ENCODE measurements at regions not wholly inside any gene's neighbourhood (a gene's known extent, or its start where the extent isn't known, plus 50 kb on each side); places are given as distances from the start of the nearest gene placed in this dataset.

GRCh38 chr5:3182133-3182876 is 413.3 kb upstream of the IRX1 start:
- no peak for FAIRE-seq
- TF ChIP-seq, protein P1, sequence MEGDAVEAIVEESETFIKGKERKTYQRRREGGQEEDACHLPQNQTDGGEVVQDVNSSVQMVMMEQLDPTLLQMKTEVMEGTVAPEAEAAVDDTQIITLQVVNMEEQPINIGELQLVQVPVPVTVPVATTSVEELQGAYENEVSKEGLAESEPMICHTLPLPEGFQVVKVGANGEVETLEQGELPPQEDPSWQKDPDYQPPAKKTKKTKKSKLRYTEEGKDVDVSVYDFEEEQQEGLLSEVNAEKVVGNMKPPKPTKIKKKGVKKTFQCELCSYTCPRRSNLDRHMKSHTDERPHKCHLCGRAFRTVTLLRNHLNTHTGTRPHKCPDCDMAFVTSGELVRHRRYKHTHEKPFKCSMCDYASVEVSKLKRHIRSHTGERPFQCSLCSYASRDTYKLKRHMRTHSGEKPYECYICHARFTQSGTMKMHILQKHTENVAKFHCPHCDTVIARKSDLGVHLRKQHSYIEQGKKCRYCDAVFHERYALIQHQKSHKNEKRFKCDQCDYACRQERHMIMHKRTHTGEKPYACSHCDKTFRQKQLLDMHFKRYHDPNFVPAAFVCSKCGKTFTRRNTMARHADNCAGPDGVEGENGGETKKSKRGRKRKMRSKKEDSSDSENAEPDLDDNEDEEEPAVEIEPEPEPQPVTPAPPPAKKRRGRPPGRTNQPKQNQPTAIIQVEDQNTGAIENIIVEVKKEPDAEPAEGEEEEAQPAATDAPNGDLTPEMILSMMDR (IDR thresholded peaks at IDR 0.05; ENCODE audit: insufficient read depth, low read length, severe bottlenecking), result no peak
- no peaks in the 10 kb centered on the region for H3K27me3 ChIP-seq (ENCODE audit: control insufficient read depth, insufficient read depth, low read length)
- no peak for DNase-seq (ENCODE audit: low read depth)
- H3K4me3 ChIP-seq (ENCODE audit: low read depth, low read length), result no peak overlapping the region
- no peaks in the 10 kb centered on the region for H3K36me3 ChIP-seq (ENCODE audit: control insufficient read depth, insufficient read depth, low read length)

DNA sequence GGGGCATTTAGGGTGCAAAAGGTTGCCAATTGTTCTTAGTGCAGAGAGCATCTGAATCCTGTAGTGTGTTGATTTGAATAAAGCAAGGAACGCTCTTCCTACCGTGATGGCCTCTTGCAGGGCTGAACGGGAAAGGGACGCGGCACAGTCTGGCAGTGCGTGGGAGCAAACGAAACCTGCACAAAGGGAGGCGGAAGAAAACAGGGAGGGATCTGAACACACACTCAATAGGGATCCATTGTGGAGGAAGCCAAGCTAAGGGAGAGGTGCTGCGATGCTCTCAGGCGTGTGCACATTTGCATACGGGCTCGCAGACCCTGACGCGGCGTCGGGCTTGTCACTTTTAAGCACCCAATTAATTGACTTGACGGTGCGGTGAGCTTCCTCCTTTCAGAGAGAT is 414.0 kb upstream of the IRX1 start:
- no peak overlapping the region for H3K4me3 ChIP-seq (ENCODE audit: low read depth, low read length)
- DNase-seq (ENCODE audit: low read depth) (no peak), FAIRE-seq (no peak)
- TF ChIP-seq, protein P1 (IDR thresholded peaks at IDR 0.05; ENCODE audit: insufficient read depth, low read length, severe bottlenecking), result no peak
- no peaks in the 10 kb centered on the region for H3K27me3 ChIP-seq (ENCODE audit: control insufficient read depth, insufficient read depth, low read length)
- H3K36me3 ChIP-seq (ENCODE audit: control insufficient read depth, insufficient read depth, low read length), result no peaks in the 10 kb centered on the region

DNA sequence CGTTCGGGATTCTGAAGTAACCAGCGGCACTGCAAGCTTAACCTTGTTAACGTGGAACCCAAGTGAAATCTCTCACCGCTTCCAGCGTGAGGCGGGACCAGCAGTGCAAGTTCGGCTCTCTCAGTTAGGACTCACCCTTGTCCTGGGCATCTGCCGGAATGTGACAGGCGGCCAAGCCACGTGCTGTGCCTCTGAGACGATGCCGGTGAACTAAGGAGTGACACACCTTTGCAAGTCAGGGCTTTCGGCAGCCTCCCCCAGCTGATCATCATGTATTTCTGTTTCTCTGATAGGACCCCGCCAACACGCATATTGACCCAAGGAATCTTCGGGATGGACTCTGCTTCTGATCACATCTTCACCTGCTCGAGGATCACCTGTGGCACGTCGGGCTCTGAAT is 415.0 kb upstream of the IRX1 start:
- DNase-seq (ENCODE audit: low read depth) (no peak), FAIRE-seq (no peak)
- H3K36me3 ChIP-seq (ENCODE audit: control insufficient read depth, insufficient read depth, low read length), result no peaks in the 10 kb centered on the region
- TF ChIP-seq, protein P1 (IDR thresholded peaks at IDR 0.05; ENCODE audit: insufficient read depth, low read length, severe bottlenecking), result no peak
- no peak overlapping the region for H3K4me3 ChIP-seq (ENCODE audit: low read depth, low read length)
- H3K27me3 ChIP-seq (ENCODE audit: control insufficient read depth, insufficient read depth, low read length), result no peaks in the 10 kb centered on the region

- Histone ChIP-seq H3K36me3 (ENCODE audit: control insufficient read depth, insufficient read depth, low read length) (no peaks in the 10 kb centered on the region), H3K27me3 (ENCODE audit: control insufficient read depth, insufficient read depth, low read length) (no peaks in the 10 kb centered on the region), H3K4me3 (ENCODE audit: low read depth, low read length) (no peak overlapping the region)
- FAIRE-seq (no peak), DNase-seq (ENCODE audit: low read depth) (no peak)
- TF ChIP-seq, protein P1 (IDR thresholded peaks at IDR 0.05; ENCODE audit: insufficient read depth, low read length, severe bottlenecking), result no peak
Measured at GRCh38 chr5:3179220-3179619, 416.4 kb upstream of the IRX1 start.

DNA sequence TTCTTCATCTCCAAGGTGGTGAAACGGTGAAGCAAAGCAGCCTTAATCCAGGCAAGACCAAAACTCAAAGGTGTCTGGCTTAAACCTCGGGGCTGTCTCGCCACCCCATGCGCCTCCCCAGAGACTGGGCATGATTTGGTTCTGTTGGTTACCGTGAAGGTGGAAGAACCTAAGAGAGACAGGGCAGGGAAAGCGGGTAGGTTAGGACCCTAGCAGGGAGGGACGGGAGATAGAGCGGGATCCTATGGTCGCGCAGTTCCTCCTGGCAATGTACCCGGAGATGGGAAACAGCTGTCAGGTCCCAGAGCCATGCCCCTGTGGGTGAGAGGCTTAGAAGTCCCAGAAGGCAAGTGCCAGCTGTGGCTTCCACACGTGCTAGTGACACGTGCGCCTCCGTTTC is 418.3 kb upstream of the IRX1 start:
- Histone ChIP-seq H3K36me3 (ENCODE audit: control insufficient read depth, insufficient read depth, low read length) (no peaks in the 10 kb centered on the region), H3K27me3 (ENCODE audit: control insufficient read depth, insufficient read depth, low read length) (no peaks in the 10 kb centered on the region), H3K4me3 (ENCODE audit: low read depth, low read length) (no peak overlapping the region)
- FAIRE-seq (no peak), DNase-seq (ENCODE audit: low read depth) (no peak)
- TF ChIP-seq, protein P1 (IDR thresholded peaks at IDR 0.05; ENCODE audit: insufficient read depth, low read length, severe bottlenecking), result no peak

- FAIRE-seq (no peak), DNase-seq (ENCODE audit: low read depth) (no peak)
- TF ChIP-seq, protein P1 (IDR thresholded peaks at IDR 0.05; ENCODE audit: insufficient read depth, low read length, severe bottlenecking), result no peak
- H3K36me3 ChIP-seq (ENCODE audit: control insufficient read depth, insufficient read depth, low read length), result no peaks in the 10 kb centered on the region
- H3K4me3 ChIP-seq (ENCODE audit: low read depth, low read length), result no peak overlapping the region
- H3K27me3 ChIP-seq (ENCODE audit: control insufficient read depth, insufficient read depth, low read length), result no peaks in the 10 kb centered on the region
Measured at GRCh38 chr5:3175416-3175815, 420.2 kb upstream of the IRX1 start.
